GM12878 (cell line): ENCODE measurements at regions not wholly inside any gene's neighbourhood (a gene's known extent, or its start where the extent isn't known, plus 50 kb on each side); places are given as distances from the start of the nearest gene placed in this dataset.

ENCODE experiments used
- CTCF ChIP-seq, 3 experiments: IDR thresholded peaks in 2 of 3; conservative IDR thresholded peaks in 1 of 3; 2 replicates each; pipeline ENCODE4 v1.5.1; 2011; ENCODE audit warnings: low read depth in 3 of 3, low read length in 3 of 3, mild to moderate bottlenecking in 3 of 3, control low read depth in 2 of 3, moderate library complexity in 2 of 3, inconsistent platforms in 1 of 3, mixed read lengths in 1 of 3; ENCODE audit not compliant: control insufficient read depth in 2 of 3, insufficient read depth in 1 of 3; ENCODE audit errors: extremely low read depth in 1 of 3
- EZH2 ChIP-seq: IDR thresholded peaks from 2 replicates; pipeline ENCODE4 v1.6.1; 2012; ENCODE audit warnings: low read depth, mild to moderate bottlenecking, control low read depth, inconsistent platforms, low read length, borderline replicate concordance; ENCODE audit not compliant: control insufficient read depth
- MYB ChIP-seq: fragments of 150-350 bp; IDR thresholded peaks from 2 replicates; pipeline ENCODE4 v1.6.1; 2014; ENCODE audit warnings: mild to moderate bottlenecking, low read depth, low read length, borderline replicate concordance
- YY1 ChIP-seq: IDR thresholded peaks from 2 replicates; pipeline ENCODE4 v1.6.1; 2011; ENCODE audit warnings: low read depth, mild to moderate bottlenecking, low read length

- TF ChIP-seq YY1 (no peak), EZH2 (no peak), MYB (no peak), CTCF (IDR thresholded peaks at IDR 0.05 in 2 of 3, conservative IDR thresholded peaks at IDR 0.05 in 1 of 3; ENCODE audit: control insufficient read depth in 2 of 3, extremely low read depth in 1 of 3, insufficient read depth in 1 of 3, low read depth in 3 of 3, low read length in 3 of 3) (no peak)
Measured at GRCh38 chr13:37954191-37954590, 84.6 kb upstream of the TRPC4 start.
